HG02981 (cell line): ENCODE measurements at regions not wholly inside any gene's neighbourhood (a gene's known extent, or its start where the extent isn't known, plus 50 kb on each side); places are given as distances from the start of the nearest gene placed in this dataset.

Source experiments
- ATAC-seq: cut with Tn5 transposase; IDR thresholded peaks from one replicate; pipeline ENCODE4 v1.9.1; 2021; ENCODE audit warnings: mild to moderate bottlenecking, moderate library complexity; ENCODE audit not compliant: unreplicated experiment

DNA sequence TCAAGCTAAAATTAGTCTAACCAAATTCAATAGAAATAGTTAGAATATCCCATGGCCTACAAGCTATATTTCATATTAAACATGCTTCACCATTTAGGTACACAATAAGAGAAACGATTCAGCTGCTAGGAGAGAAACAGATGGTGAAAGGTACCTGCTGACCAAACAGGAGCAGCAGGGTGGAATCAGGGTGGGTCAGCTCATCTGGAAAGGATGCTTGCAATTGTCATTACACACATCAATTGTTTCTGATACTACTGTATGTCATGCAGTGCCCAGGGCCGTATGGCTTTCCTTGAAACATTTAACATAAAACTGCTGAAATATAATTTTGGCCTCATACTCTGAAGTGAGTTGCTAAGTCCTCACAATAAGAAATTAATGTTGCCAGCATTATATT, 776.0 kb downstream of the DACH1 start:
- ATAC-seq: no peak

DNA sequence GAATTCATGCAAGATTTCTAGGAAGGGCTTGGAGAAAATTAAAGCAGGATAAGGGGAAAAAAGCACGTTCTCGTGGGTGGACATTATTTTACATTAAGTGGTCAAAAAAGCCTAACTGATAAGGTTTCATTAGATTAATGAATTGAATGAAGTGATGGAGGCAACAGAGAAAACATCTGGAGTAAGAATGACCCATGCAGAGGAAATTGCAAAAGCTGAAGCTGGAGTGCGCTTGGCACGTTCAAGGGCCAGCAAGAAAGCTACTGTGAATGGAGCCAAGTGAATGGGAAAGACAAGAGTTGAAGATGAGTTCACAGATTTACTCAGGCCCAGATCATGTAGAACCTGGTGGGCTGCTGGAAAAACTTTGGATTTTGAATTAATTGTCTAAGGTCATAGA, 777.9 kb downstream of the DACH1 start:
- no peak for ATAC-seq

DNA sequence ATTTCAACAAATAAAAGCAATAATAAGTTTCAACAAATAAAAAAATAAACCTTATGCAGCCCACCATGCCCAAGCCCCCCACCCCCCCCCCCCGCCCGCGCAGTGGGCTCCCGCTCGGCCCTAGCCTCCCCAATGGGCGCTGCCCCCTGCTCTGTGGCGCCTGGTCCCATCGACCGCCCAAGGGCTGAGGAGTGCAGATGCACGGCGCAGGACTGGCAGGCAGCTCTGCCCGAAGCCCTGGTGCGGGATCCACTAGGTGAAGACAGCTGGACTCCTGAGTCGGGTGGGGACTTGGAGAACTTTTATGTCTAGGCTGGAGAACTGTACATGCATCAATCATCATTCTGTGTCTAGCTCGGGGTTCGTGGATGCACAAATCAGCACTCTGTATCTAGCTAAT, 779.6 kb downstream of the DACH1 start:
- no peak for ATAC-seq

DNA sequence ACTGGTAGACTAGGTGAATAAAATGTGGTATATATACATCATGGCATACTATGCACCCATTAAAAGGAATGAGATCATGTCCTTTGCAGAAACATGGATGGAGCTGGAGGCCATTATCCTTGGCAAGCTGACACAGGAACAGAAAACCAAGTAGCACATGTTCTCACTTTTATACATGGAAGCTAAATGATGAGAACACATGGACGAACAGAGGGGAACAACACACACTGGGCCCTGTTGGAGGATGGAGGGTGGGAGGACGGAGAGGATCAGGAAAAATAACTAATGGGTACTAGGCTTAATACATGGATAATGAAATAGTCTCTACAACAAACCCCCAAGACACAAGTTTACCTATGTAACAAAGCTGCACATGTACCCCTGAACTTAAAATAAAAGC, 780.0 kb downstream of the DACH1 start:
- ATAC-seq: no peak

DNA sequence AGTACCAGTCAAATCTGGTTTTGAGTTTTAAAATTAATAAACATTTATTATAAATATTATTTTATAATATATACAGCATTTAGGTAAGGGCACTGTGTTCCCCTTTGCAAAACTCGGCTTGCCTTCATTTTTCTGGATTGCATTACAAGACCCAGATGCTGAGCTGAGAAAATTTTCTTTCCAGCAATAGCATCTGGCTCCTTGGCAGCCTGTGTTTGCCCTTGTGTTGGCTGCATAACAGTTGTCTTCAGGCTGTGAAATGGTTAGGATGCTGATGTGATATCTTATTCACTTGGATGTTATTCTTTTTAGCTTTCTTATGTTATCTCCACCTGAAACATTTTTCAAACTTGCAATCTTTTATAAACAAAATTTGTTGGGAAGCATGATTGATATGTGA, 784.4 kb downstream of the DACH1 start:
- ATAC-seq: no peak

DNA sequence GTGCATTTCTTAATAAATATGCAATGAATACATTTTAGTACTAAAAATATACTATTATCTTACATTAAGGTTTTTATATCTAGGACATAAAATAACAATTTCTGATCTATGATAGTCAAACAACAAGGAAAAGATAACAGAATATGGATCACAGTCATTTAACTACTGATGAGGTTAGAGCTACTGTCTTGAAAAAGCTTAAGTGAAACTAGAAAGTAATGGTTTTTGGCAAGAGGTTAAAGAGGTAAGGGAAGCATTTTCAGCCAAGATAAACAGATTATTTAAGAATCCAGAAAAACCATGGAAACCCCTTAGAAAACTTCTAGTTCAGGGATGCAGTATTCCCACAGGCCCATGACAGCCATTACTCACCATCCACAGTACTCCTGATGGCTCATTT, 787.4 kb downstream of the DACH1 start:
- ATAC-seq: no peak

DNA sequence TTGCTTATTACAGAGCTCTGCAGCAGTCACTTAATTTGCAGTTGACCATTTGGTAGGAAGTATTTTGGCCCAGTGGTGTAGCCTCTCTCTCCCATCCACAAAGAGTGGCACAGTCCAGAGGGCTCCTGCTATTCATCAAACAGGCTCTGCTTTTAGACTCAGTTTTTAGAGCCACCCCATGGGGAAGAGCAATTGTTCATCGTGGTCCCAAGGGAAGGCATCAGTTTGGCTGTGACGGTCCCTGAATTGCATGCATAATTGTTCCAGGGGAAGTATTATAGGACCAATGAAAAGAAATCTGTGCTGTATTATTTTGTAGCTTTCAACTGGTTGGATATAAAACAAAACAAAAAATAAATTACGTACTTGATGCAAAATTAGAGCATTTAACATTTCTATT, 799.0 kb downstream of the DACH1 start:
- no peak for ATAC-seq

DNA sequence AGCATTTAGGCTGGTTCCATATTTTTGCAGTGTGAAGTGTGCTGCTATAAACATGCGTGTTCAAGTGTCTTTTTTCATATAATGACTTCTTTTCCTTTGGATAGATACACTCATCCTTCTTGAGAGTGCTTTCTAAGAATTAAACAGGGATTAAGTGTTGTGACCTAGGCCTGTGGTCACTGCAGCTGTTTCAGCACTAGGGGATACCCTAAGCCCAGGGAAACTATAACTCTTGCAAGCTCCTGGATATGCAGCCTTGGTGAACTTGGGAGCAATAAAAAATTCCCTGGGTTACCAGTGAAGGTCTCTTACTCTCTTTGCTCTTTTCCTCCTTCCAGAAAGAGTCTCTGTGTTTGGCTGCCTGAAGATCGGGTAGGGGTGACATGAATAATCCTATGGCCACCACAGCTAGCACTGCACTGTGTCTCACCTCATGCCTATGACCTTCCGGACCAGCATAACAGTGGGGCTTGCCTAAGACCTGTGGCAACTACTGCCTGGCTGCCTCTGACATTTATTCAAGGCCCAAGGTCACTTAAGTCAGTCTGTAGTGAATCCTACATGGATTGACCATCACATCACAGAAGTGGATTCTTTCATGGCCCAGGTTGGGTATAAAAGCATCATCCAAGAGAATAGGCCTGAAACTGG, 799.7 kb downstream of the DACH1 start:
- ATAC-seq: no peak

DNA sequence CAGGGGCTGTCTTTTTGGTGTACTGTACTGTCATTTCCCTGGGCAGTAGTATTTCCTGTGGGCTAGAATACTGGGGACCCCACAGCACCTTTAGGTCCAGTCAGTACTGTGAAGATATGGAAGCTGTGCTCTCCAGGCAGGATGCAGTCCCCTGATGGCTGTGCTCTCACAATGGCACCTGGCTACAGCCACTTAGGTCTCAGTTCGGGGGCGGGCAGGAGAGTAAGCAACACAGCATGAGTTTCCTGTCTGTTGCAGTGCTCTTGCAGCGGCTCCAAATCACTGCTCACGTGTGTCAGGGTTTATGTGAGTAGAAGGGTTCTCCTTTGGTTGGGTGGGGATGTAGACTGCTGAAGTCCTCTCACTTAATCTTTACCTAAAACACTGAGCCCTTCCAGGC, 810.4 kb downstream of the DACH1 start:
- no peak for ATAC-seq

DNA sequence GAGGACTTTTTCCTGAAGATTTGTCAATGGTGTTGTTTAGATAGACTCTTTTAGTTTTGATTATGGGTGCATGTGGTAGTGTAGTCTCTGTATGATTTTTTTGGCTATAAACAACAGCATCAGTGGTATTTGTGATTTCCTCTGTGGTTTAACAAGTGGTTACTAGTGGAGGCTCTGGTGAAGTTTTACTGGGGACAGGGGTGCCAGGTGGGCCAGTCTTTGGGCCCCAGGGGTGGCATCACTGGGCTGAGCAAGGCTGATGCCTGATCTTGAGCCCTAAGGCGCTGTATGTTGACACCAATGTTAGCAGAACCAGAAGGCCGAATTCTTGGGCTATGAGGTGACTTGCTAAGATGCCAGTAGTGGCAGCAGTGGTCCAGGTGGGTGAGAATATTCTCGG, 811.4 kb downstream of the DACH1 start:
- no peak for ATAC-seq

DNA sequence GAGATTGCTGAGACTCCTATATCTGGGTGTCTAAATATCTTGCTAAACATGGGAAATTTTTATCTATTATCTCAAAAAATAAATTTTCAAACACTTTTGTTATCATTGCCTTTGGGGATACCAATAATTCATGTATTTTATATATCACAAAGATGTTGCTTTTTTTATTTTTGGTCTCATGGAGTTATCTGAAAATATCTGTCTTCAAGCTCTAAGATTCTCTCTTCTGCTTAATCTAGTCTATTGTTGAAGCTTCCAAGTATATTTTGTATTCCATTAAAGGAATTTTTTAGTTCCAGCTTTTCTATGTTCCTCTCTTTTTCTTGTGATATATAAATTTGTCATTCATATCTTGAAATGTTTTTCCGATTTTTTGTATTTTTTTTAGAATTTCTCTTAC, 812.0 kb downstream of the DACH1 start:
- ATAC-seq: no peak

DNA sequence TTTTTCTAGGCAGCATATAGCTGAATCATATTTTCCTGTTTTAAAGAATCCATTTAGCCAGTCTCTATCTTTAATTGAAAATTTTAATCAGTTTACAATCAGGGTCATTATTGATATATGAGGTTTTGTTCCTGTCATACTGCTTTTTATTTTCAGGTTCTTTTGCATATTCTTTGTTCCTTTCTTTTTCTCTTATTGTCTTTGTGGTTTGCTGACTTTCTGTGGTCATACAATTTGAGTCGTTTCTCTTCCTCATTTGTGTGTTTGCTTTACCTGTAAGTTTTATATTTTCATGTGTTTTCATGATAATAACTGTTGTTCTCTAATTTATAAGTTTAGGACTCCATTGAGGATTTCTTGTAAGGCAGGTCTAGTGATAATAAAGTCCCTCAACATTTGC, 812.6 kb downstream of the DACH1 start:
- peak; percentile 85 for ATAC-seq

DNA sequence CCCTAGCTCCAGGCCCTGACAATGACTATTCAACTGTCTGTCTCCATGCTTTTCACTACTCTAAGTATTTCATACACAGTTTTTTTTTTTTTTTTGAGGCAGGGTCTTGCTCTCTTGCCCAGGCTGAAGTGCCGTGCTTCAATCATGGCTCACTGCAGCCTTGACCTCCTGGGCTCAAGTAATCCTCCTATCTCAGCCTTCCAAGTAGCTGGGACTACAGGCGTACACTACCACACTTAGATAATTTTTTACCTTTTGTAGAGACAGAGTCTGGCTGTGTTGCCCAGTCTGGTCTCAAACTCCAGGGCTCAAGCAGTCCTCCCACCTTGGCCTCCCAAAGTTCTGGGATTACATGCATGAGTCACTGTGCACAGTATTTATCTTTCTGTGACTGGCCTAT, 815.4 kb downstream of the DACH1 start:
- no peak for ATAC-seq

DNA sequence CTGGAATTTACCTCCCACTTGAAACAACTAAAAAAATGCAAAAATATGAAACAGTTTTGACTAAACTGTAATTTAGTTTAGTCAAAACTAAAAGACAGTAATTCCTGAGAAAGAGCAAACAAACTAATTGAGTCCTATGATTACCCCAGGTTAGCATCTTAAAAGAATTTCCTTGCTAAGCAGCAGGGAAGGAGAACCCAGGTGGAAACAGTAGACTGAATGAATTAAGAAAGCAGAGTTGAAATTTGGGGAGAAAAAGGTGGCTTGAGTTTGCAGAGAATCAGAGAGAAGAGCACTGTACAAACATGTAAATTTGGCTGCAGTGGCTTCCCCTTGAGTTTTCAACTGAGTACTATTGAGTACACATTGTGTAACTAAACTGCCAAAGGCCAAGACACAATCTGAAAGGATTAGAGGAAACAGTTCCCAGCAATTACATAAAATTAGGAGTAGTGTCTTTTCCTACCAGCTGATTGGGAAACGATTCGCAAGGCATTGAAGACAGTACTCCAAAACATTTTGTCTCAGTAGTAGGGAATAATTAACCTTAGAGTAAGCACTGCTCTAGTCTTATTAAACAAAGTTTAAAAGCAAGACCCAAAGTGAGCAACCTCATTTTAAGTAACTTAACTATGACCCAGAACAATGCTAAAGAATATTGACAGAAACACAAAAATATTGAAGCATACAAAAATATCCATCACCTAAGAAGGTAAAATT, 820.5 kb downstream of the DACH1 start:
- no peak for ATAC-seq

DNA sequence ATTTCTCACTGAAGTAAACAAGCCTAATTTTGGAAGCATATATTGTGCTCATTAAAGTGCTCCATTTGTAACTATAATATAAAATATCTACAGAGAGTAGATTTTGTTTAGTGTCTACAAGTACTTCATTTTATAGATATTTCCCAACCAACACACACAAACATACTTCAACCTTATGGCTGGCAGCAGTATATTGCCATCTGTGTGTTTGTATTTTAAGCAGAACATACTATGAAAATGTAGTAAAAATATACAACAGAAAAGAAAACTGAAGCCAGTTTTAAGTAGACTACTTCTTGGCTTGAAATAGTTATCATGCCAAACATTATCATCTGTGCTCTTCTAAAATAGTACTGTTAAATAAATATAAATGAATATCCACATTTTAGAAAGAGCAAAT, 821.9 kb downstream of the DACH1 start:
- no peak for ATAC-seq

DNA sequence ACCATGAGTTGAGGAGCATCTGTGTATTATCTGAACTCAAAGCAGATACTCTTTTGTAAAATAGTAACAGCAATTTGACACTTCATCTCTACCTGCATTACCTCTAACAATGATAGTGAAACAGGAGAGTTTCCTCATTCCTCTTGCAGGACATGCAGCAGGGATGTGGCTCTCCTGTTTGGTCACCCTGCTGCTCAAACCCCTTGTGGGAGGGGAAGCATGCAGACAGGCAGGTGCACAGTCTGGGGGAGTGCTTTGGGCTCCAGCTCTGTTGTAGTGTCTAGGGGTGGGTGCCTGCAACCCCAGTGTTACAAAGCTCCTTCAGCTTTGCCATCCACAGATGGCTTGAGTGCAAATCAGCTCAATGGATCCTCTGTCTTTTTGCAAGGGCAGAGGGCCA, 827.6 kb downstream of the DACH1 start:
- ATAC-seq: no peak

DNA sequence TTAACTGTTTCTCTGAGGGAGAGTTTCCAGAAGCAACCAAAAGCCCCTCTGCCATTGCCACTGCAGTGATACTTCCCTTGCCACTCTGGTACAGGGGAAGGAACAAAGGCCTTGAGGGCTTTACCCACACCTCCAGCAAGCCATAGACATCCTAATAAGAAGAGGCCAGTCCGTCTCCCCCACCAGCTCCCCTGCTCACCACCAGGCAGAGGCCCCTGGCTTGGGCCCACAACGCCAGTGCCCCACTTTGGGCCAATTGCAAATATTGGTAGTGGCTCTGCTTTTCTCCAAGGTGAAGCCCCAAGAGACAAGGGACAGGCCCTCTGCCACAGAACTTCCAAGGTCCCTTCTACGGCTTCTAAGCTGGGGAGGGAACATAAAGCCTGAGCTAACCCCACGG, 833.0 kb downstream of the DACH1 start:
- no peak for ATAC-seq

DNA sequence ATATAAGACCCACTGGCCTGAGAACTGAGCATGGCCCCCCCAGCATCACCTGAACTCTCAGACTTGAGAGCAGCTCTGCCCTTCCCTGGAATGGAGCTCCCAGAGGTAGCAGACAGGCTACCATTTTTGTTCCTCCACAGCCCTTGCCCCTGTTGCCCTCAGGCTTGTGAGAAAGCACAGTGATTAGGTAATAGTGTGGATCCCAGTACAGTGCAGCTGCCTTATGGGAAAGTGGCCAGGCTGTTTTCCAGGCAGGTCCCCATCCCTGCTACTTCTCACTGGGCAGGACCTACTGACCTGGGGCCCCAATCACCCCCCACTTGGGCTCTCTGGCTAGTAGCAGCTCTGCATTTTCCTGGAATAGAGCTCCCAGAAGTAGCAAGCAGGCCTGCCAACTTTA, 834.0 kb downstream of the DACH1 start:
- ATAC-seq: no peak

DNA sequence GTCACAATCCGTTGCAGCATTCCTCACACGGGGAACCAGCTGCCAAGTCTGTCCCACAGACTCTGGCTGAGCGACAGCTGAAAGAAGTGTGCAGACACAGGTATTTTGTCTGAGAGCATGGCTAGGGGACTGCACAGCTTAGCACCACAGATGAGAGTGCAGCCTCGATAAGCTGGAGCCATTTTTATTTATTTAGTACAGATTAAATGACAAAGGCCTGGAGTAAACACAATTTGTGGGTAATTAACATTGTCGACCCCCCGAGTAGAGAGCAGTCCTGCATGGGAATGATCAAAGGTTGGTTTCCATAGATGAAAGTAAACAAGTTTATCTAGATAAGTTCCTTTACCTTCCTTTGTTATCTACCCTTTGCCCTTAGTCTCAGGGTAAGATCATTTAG, 836.2 kb downstream of the DACH1 start:
- ATAC-seq: no peak

DNA sequence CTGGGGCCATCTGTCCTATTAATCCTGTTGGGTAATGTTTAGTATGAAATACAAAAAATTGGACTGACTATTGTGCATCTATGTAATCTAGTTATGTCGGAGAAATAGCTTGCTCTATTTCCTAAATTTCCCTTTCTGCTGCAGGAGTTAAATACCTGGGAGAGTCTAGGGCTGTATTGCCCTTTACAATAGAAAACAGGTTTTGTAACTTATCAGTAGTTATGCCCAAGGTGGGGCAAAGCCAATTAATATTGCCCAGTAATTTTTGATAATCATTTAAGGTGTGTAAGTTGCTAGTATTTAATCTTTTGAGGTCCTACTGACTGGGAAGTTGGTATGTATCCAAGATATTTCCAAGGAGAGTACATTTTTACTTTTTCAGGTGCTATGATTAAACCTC, 838.1 kb downstream of the DACH1 start:
- ATAC-seq: no peak

DNA sequence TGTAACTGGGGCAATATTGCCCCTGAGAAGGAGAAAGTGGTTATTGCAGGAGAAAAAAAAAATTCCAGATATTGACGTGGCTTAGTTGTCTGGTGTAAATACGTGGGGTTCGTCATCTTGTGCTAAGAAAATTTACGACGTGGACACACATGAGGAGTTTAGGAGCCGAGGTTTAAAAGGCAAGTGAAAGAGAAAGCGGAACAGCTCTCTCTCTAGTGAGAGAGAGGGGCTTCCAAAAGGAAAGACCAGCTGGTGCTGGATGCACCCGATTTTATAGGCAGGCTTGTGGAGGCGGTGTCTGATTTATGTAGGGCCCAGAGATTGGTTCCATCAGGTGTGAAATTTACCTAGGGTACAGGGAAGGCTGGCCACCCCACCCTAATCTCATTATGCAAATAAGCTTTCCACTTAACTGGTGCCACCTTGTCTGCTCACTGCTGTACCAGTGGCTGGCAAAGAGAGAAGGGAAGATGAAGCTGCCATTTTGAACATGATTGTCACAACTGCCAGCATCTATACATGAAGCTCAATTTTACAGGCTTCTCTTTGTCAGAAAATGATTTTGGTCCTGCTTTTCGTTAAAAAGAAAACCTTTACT, 845.1 kb downstream of the DACH1 start:
- ATAC-seq: no peak

DNA sequence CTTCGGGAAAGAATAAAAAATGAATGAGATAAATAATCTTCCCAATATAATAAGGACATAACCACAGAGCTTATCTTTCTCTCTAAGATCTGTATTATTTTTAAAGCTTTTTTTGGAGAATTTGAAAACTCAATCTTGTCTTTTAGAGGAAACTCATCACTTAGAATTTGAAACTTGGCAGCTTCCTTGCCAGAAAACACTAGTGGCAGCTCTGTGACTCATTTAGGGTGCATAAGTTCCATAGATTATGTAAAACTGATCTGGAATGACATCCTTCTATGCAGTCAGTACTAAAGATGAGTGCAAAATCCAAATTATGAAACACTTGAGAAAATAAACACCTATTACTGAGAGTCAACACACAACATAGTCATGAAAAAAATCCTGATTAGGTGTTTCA, 848.0 kb downstream of the DACH1 start:
- ATAC-seq: no peak

DNA sequence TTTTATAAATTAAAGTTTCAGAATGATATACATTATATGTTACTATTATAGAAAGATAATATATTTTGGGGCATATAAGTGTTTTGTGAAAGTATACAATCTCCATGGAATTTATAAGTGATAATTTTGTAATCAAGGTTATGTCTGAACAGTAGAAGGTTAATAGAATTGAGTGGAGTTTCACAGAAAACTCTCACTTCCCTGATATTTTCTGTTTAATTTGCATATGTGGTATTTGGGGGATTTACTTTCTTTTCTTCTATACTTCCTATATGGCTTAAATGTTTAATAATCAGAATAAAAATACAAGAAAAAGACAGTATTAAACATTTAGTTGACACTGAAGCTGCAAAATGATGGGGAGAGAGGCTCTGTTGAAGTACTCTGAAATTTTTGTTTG, 848.5 kb downstream of the DACH1 start:
- peak; percentile 67 for ATAC-seq
